T-cell (primary cell): ENCODE measurements at regions not wholly inside any gene's neighbourhood (a gene's known extent, or its start where the extent isn't known, plus 50 kb on each side); places are given as distances from the start of the nearest gene placed in this dataset.

ENCODE experiments used
- ATAC-seq, 4 experiments: fragments of 200-7000 bp in 3 of 4; fragments of 150-1000 bp in 1 of 4; cut with Tn5 transposase; replicated peaks in 1 of 4; 1 replicate in 3 of 4; 2 replicates in 1 of 4; pipeline ENCODE4 v1.10.0; 2021; ENCODE audit warnings: moderate library complexity in 3 of 4, mild to moderate bottlenecking in 2 of 4, moderate number of reproducible peaks in 1 of 4
- CTCF ChIA-PET, 2 donors: fragments of 300-600 bp; sonication (Branson Sonifier 250); formaldehyde crosslinking; loops; one replicate each; lab custom pipeline; 2022; ENCODE audit warnings: antibody characterized with exemption in 2 of 2; lab: Charles Lee
- POLR2A ChIA-PET, 2 donors: fragments of 300-600 bp; sonication (Branson Sonifier 250); formaldehyde crosslinking; loops; one replicate each; lab custom pipeline; 2022; ENCODE audit warnings: antibody characterized with exemption in 2 of 2; lab: Charles Lee
- DNase-seq, 35 experiments: peaks; one replicate each; pipeline versions ENCODE4 v3.0.0 to v3.0.0-alpha.2; 2013 to 2023
- H3K27ac ChIP-seq: one replicate; pipeline ENCODE4 v1.5.1; 2013; ENCODE audit warnings: low read length
- H3K27me3 ChIP-seq, 2 experiments: replicated peaks in 1 of 2; 1 replicate in 1 of 2; 2 replicates in 1 of 2; pipeline versions ENCODE4 v1.6.1 to v1.7.0; 2013; ENCODE audit warnings: low read length in 1 of 2, mixed read lengths in 1 of 2; ENCODE audit not compliant: control insufficient read depth in 2 of 2, insufficient read depth in 2 of 2; ENCODE audit errors: extremely low read depth in 1 of 2
- H3K36me3 ChIP-seq, 2 donors: 1 replicate in 1 of 2; 2 replicates in 1 of 2; pipeline versions ENCODE4 v1.6.1 to v1.7.0; 2013; ENCODE audit warnings: low read length in 1 of 2; ENCODE audit not compliant: control insufficient read depth in 2 of 2, insufficient read depth in 1 of 2; ENCODE audit errors: extremely low read depth in 1 of 2
- H3K4me1 ChIP-seq, 2 experiments: 1 replicate in 1 of 2; 2 replicates in 1 of 2; pipeline versions ENCODE4 v1.6.1 to v1.7.0; 2013; ENCODE audit warnings: low read length in 2 of 2, mixed read lengths in 1 of 2; ENCODE audit not compliant: insufficient read depth in 2 of 2, control insufficient read depth in 1 of 2; ENCODE audit errors: extremely low read depth in 1 of 2
- H3K4me3 ChIP-seq, 2 donors: 1 replicate in 1 of 2; 2 replicates in 1 of 2; pipeline versions ENCODE4 v1.5.1 to v1.7.0; 2013; ENCODE audit warnings: mild to moderate bottlenecking in 2 of 2, low read length in 1 of 2, moderate library complexity in 1 of 2; ENCODE audit not compliant: control insufficient read depth in 1 of 2; ENCODE audit errors: extremely low read depth in 1 of 2
- H3K9me3 ChIP-seq: 2 replicates; pipeline ENCODE4 v1.7.0; 2013
- H3K27ac Mint-ChIP-seq, 2 donors: one replicate each; pipeline ENCODE4 v1.8.0; 2020 to 2021; ENCODE audit warnings: mild to moderate bottlenecking in 2 of 2, mixed read lengths in 2 of 2
- H3K27me3 Mint-ChIP-seq, 2 donors: one replicate each; pipeline ENCODE4 v1.8.0; 2021 to 2022; ENCODE audit warnings: mixed read lengths in 2 of 2
- H3K36me3 Mint-ChIP-seq: one replicate; pipeline ENCODE4 v1.8.0; 2021; ENCODE audit warnings: mixed read lengths
- H3K4me1 Mint-ChIP-seq, 3 donors: one replicate each; pipeline ENCODE4 v1.8.0; 2020 to 2022; ENCODE audit warnings: mixed read lengths in 3 of 3, mild to moderate bottlenecking in 1 of 3
- H3K4me3 Mint-ChIP-seq, 3 donors: one replicate each; pipeline ENCODE4 v1.8.0; 2020 to 2022; ENCODE audit warnings: mild to moderate bottlenecking in 3 of 3, mixed read lengths in 3 of 3, moderate library complexity in 3 of 3
- H3K9me3 Mint-ChIP-seq, 3 donors: one replicate each; pipeline ENCODE4 v1.8.0; 2020 to 2022; ENCODE audit warnings: mixed read lengths in 3 of 3
- WGBS: methylation state at CpG from one replicate; pipeline ENCODE4 v1.1.5; 2013; ENCODE audit warnings: missing lambda C conversion rate; ENCODE audit not compliant: insufficient coverage; 5-methylcytosine and 5-hydroxymethylcytosine counted together

- no peaks in the 10 kb centered on the region for H3K4me1 ChIP-seq
- Mint-ChIP-seq H3K27me3 (no peaks in the 10 kb centered on the region), H3K36me3 (no peaks in the 10 kb centered on the region), H3K4me3 (no peak overlapping the region), H3K9me3 (peaks cover 0 to 4% (median 0%) of the 10 kb centered on the region in 3 donors), H3K4me1 (no peaks in the 10 kb centered on the region), H3K27ac (no peak overlapping the region)
- ChIA-PET POLR2A (no interaction called here), CTCF (no interaction called here)
- no CpG with 5 or more reads among the region's 3 CpGs for WGBS
- no peaks in the 10 kb centered on the region for H3K9me3 ChIP-seq
- ATAC-seq (no peak), DNase-seq (no peak)
- no peaks in the 10 kb centered on the region for H3K36me3 ChIP-seq
- H3K27ac ChIP-seq: no peak overlapping the region
- no peak overlapping the region for H3K4me3 ChIP-seq
- H3K27me3 ChIP-seq: no peaks in the 10 kb centered on the region
Observed at GRCh38 chr10:81071087-81071796, 533.5 kb downstream of the SH2D4B start.

GRCh38 chr10:81073155-81073554 is 535.5 kb downstream of the SH2D4B start:
- CTCF ChIA-PET: no interaction called here

GRCh38 chr10:81081887-81082620 is 544.4 kb downstream of the SH2D4B start:
- DNase-seq (no peak), ATAC-seq (no peak)
- no peaks in the 10 kb centered on the region for H3K9me3 ChIP-seq
- H3K4me3 ChIP-seq: no peak overlapping the region
- ChIA-PET POLR2A (no interaction called here), CTCF (no interaction called here)
- Mint-ChIP-seq H3K27ac (no peak overlapping the region), H3K9me3 (peaks cover under 1 to 7% (median 7%) of the 10 kb centered on the region in 3 donors), H3K36me3 (no peaks in the 10 kb centered on the region), H3K27me3 (no peaks in the 10 kb centered on the region), H3K4me1 (no peaks in the 10 kb centered on the region), H3K4me3 (no peak overlapping the region)
- WGBS: 59% methylated on average over 2 of the region's 3 CpGs
- peaks cover 0 to 12% of the 10 kb centered on the region in 2 experiments for H3K27me3 ChIP-seq
- no peak overlapping the region for H3K27ac ChIP-seq
- no peaks in the 10 kb centered on the region for H3K4me1 ChIP-seq
- H3K36me3 ChIP-seq: no peaks in the 10 kb centered on the region

More at GRCh38 chr10:81073155-81073554, 535.5 kb downstream of the SH2D4B start:
- H3K4me1 Mint-ChIP-seq: no peaks in the 10 kb centered on the region
- no peaks in the 10 kb centered on the region for H3K36me3 ChIP-seq
- H3K27ac ChIP-seq: no peak overlapping the region
- no peaks in the 10 kb centered on the region for H3K4me1 ChIP-seq
- no peaks in the 10 kb centered on the region for H3K36me3 Mint-ChIP-seq
- no peak for ATAC-seq
- peaks cover 0 to 7% (median 0%) of the 10 kb centered on the region in 3 donors for H3K9me3 Mint-ChIP-seq
- H3K4me3 ChIP-seq: no peak overlapping the region
- WGBS: no CpG with 5 or more reads among the region's 2 CpGs
- H3K27me3 ChIP-seq: no peaks in the 10 kb centered on the region
- no peak overlapping the region for H3K4me3 Mint-ChIP-seq
- H3K27me3 Mint-ChIP-seq: no peaks in the 10 kb centered on the region
- H3K9me3 ChIP-seq: no peaks in the 10 kb centered on the region
- no peak overlapping the region for H3K27ac Mint-ChIP-seq
- no peak for DNase-seq
- POLR2A ChIA-PET: no interaction called here

- Histone ChIP-seq H3K9me3 (no peaks in the 10 kb centered on the region), H3K36me3 (no peaks in the 10 kb centered on the region), H3K4me1 (no peaks in the 10 kb centered on the region), H3K27me3 (peaks cover 0 to 12% of the 10 kb centered on the region in 2 experiments), H3K27ac (no peak overlapping the region), H3K4me3 (no peak overlapping the region)
- Mint-ChIP-seq H3K4me3 (no peak overlapping the region), H3K9me3 (peaks cover 0 to 7% (median 7%) of the 10 kb centered on the region in 3 donors), H3K36me3 (no peaks in the 10 kb centered on the region), H3K27me3 (no peaks in the 10 kb centered on the region), H3K27ac (no peak overlapping the region), H3K4me1 (no peaks in the 10 kb centered on the region)
- ATAC-seq (no peak), DNase-seq (no peak)
- 58% methylated on average over 5 of the region's 5 CpGs for WGBS
- ChIA-PET POLR2A (no interaction called here), CTCF (no interaction called here)
Observed at GRCh38 chr10:81082621-81083376, 545.1 kb downstream of the SH2D4B start.

- no peak overlapping the region for H3K4me3 Mint-ChIP-seq
- DNase-seq (no peak), ATAC-seq (no peak)
- Histone ChIP-seq H3K4me1 (no peaks in the 10 kb centered on the region), H3K36me3 (no peaks in the 10 kb centered on the region), H3K27ac (no peak overlapping the region), H3K9me3 (no peaks in the 10 kb centered on the region), H3K27me3 (peaks cover 0 to 5% of the 10 kb centered on the region in 2 experiments), H3K4me3 (no peak overlapping the region)
- WGBS: 77% methylated on average over 4 of the region's 6 CpGs
- CTCF ChIA-PET: no interaction called here
- H3K27ac Mint-ChIP-seq: no peak overlapping the region
- H3K36me3 Mint-ChIP-seq: no peaks in the 10 kb centered on the region
- no peaks in the 10 kb centered on the region for H3K4me1 Mint-ChIP-seq
- H3K9me3 Mint-ChIP-seq: peaks cover 0 to 9% (median 0%) of the 10 kb centered on the region in 3 donors
- H3K27me3 Mint-ChIP-seq: peaks cover 2 to 4% of the 10 kb centered on the region in 2 donors
- POLR2A ChIA-PET: no interaction called here
Observed at GRCh38 chr10:81093056-81093455, 555.4 kb downstream of the SH2D4B start.

GRCh38 chr10:81095238-81095637 is 557.5 kb downstream of the SH2D4B start:
- H3K36me3 ChIP-seq: no peaks in the 10 kb centered on the region
- peaks cover 0 to 5% of the 10 kb centered on the region in 2 experiments for H3K27me3 ChIP-seq
- no peak for DNase-seq
- Mint-ChIP-seq H3K27ac (no peak overlapping the region), H3K4me3 (no peak overlapping the region), H3K4me1 (no peaks in the 10 kb centered on the region), H3K9me3 (peaks cover 0 to under 1% (median 0%) of the 10 kb centered on the region in 3 donors), H3K36me3 (no peaks in the 10 kb centered on the region), H3K27me3 (peaks cover 2 to 10% of the 10 kb centered on the region in 2 donors)
- ChIA-PET CTCF (no interaction called here), POLR2A (no interaction called here)
- H3K27ac ChIP-seq: no peak overlapping the region
- no peak overlapping the region for H3K4me3 ChIP-seq
- no peaks in the 10 kb centered on the region for H3K4me1 ChIP-seq
- no peak for ATAC-seq
- H3K9me3 ChIP-seq: no peaks in the 10 kb centered on the region
- WGBS: no CpG with 5 or more reads among the region's 2 CpGs
